ENCODE measurements at regions not wholly inside any gene's neighbourhood (a gene's known extent, or its start where the extent isn't known, plus 50 kb on each side); places are given as distances from the start of the nearest gene placed in this dataset.

DNA sequence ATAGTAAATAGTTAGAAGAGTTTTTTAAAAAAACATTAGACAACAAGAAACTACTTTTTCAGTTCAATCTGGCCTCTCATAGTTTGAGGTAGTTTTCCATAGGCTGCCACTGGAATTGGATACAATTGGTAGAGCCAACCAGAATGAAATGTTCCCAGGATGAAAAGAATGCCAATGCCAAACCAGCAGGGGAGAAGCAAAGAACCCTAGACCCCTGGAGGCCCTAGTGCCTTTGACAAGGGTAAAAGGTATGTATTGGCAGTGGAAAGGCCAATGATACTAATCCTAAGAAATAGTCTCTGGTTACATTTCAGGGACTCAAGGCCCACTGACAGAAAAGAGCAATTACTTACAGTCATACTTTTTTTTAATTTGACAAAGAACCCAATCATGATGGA is 77.4 kb upstream of the SEM1 start:
- no peak for TF ChIP-seq POLR2A (IDR thresholded peaks at IDR 0.05)
- TF ChIP-seq, protein P1, sequence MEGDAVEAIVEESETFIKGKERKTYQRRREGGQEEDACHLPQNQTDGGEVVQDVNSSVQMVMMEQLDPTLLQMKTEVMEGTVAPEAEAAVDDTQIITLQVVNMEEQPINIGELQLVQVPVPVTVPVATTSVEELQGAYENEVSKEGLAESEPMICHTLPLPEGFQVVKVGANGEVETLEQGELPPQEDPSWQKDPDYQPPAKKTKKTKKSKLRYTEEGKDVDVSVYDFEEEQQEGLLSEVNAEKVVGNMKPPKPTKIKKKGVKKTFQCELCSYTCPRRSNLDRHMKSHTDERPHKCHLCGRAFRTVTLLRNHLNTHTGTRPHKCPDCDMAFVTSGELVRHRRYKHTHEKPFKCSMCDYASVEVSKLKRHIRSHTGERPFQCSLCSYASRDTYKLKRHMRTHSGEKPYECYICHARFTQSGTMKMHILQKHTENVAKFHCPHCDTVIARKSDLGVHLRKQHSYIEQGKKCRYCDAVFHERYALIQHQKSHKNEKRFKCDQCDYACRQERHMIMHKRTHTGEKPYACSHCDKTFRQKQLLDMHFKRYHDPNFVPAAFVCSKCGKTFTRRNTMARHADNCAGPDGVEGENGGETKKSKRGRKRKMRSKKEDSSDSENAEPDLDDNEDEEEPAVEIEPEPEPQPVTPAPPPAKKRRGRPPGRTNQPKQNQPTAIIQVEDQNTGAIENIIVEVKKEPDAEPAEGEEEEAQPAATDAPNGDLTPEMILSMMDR (IDR thresholded peaks at IDR 0.05) = no peak
